ENCODE measurements at regions not wholly inside any gene's neighbourhood (a gene's known extent, or its start where the extent isn't known, plus 50 kb on each side); places are given as distances from the start of the nearest gene placed in this dataset.
"Not testable (repeated sequence)": the region's sequence is repeated elsewhere in the genome, so short reads cannot be mapped to it uniquely, and the experiment has no call there.

- FAIRE-seq: no peak
- no peak for DNase-seq (ENCODE audit: insufficient read length, low spot score)
Observed at GRCh38 chrX:43345166-43345565, 310.9 kb upstream of the MAOA start.

- DNase-seq (ENCODE audit: insufficient read length, low spot score): no peak
- FAIRE-seq: no peak
Observed at GRCh38 chrX:43349363-43349762, 306.7 kb upstream of the MAOA start.

- DNase-seq (ENCODE audit: insufficient read length, low spot score) (no peak), FAIRE-seq (no peak)
Observed at GRCh38 chrX:43350935-43351334, 305.2 kb upstream of the MAOA start.

GRCh38 chrX:43357741-43358140, 298.4 kb upstream of the MAOA start:
- FAIRE-seq (no peak), DNase-seq (ENCODE audit: insufficient read length, low spot score) (no peak)

- FAIRE-seq: no peak
- DNase-seq (ENCODE audit: insufficient read length, low spot score): no peak
Observed at GRCh38 chrX:43373032-43373431, 283.1 kb upstream of the MAOA start.

GRCh38 chrX:43375136-43375535, 281.0 kb upstream of the MAOA start:
- DNase-seq (ENCODE audit: insufficient read length, low spot score) (no peak), FAIRE-seq (no peak)

- FAIRE-seq (no peak), DNase-seq (ENCODE audit: insufficient read length, low spot score) (no peak)
Observed at GRCh38 chrX:43380704-43381103, 275.4 kb upstream of the MAOA start.

- no peak for DNase-seq (ENCODE audit: insufficient read length, low spot score)
- FAIRE-seq: no peak
Observed at GRCh38 chrX:43386875-43387274, 269.2 kb upstream of the MAOA start.

- FAIRE-seq (no peak), DNase-seq (ENCODE audit: insufficient read length, low spot score) (no peak)
Observed at GRCh38 chrX:43405191-43405590, 250.9 kb upstream of the MAOA start.

- DNase-seq (ENCODE audit: insufficient read length, low spot score) (no peak), FAIRE-seq (no peak)
Observed at GRCh38 chrX:43423876-43424275, 232.2 kb upstream of the MAOA start.

- DNase-seq (ENCODE audit: insufficient read length, low spot score) (no peak), FAIRE-seq (no peak)
Observed at GRCh38 chrX:43436517-43436916, 219.6 kb upstream of the MAOA start.

- DNase-seq (ENCODE audit: insufficient read length, low spot score): no peak
- FAIRE-seq: no peak
Observed at GRCh38 chrX:43446752-43447151, 209.3 kb upstream of the MAOA start.

GRCh38 chrX:43448688-43449087, 207.4 kb upstream of the MAOA start:
- no peak for FAIRE-seq
- no peak for DNase-seq (ENCODE audit: insufficient read length, low spot score)

GRCh38 chrX:43450355-43450754, 205.7 kb upstream of the MAOA start:
- FAIRE-seq: no peak
- no peak for DNase-seq (ENCODE audit: insufficient read length, low spot score)

GRCh38 chrX:43451976-43452686, 204.0 kb upstream of the MAOA start:
- FAIRE-seq: not testable (repeated sequence)

GRCh38 chrX:43456063-43456462, 200.0 kb upstream of the MAOA start:
- DNase-seq (ENCODE audit: insufficient read length, low spot score) (no peak), FAIRE-seq (no peak)

More at GRCh38 chrX:43451976-43452686, 204.0 kb upstream of the MAOA start:
- DNase-seq (ENCODE audit: insufficient read length, low spot score): not testable (repeated sequence)

- no peak for DNase-seq (ENCODE audit: insufficient read length, low spot score)
- FAIRE-seq: no peak
Observed at GRCh38 chrX:43456906-43457305, 199.2 kb upstream of the MAOA start.

GRCh38 chrX:43467608-43468234, 188.4 kb upstream of the MAOA start:
- FAIRE-seq (no peak), DNase-seq (ENCODE audit: insufficient read length, low spot score) (no peak)

- DNase-seq (ENCODE audit: insufficient read length, low spot score) (no peak), FAIRE-seq (no peak)
Observed at GRCh38 chrX:43469391-43470054, 186.6 kb upstream of the MAOA start.

GRCh38 chrX:43474321-43474720, 181.8 kb upstream of the MAOA start:
- no peak for FAIRE-seq
- DNase-seq (ENCODE audit: insufficient read length, low spot score): no peak

- DNase-seq (ENCODE audit: insufficient read length, low spot score): no peak
- FAIRE-seq: no peak
Observed at GRCh38 chrX:43479070-43479469, 177.0 kb upstream of the MAOA start.

GRCh38 chrX:43479850-43480249, 176.2 kb upstream of the MAOA start:
- FAIRE-seq (no peak), DNase-seq (ENCODE audit: insufficient read length, low spot score) (no peak)
